ENCODE measurements at regions not wholly inside any gene's neighbourhood (a gene's known extent, or its start where the extent isn't known, plus 50 kb on each side); places are given as distances from the start of the nearest gene placed in this dataset.

- peaks cover 3% of the 10 kb centered on the region for H3K27me3 Mint-ChIP-seq (ENCODE audit: unreplicated experiment)
- H3K9me3 Mint-ChIP-seq (ENCODE audit: unreplicated experiment), result no peaks in the 10 kb centered on the region
- peaks cover 28% of the 10 kb centered on the region for H3K4me1 Mint-ChIP-seq (ENCODE audit: unreplicated experiment)
- DNase-seq (ENCODE audit: low spot score), result no peak
- H3K36me3 Mint-ChIP-seq (ENCODE audit: low read depth, unreplicated experiment), result no peaks in the 10 kb centered on the region
- H3K4me3 Mint-ChIP-seq (ENCODE audit: unreplicated experiment), result no peak overlapping the region
- TF ChIP-seq CTCF (IDR thresholded peaks at IDR 0.05; ENCODE audit: unreplicated experiment), result no peak
- no peak overlapping the region for H3K27ac Mint-ChIP-seq (ENCODE audit: unreplicated experiment)
Measured at GRCh38 chr15:63449731-63450130, 54.7 kb upstream of the USP3 start.

- Mint-ChIP-seq H3K9me3 (ENCODE audit: unreplicated experiment) (no peaks in the 10 kb centered on the region), H3K36me3 (ENCODE audit: low read depth, unreplicated experiment) (no peaks in the 10 kb centered on the region), H3K4me3 (ENCODE audit: unreplicated experiment) (no peak overlapping the region), H3K27me3 (ENCODE audit: unreplicated experiment) (peaks cover 3% of the 10 kb centered on the region), H3K4me1 (ENCODE audit: unreplicated experiment) (peaks cover 28% of the 10 kb centered on the region), H3K27ac (ENCODE audit: unreplicated experiment) (no peak overlapping the region)
- TF ChIP-seq CTCF (IDR thresholded peaks at IDR 0.05; ENCODE audit: unreplicated experiment), result no peak
- DNase-seq (ENCODE audit: low spot score), result no peak
Measured at GRCh38 chr15:63450884-63451225, 53.5 kb upstream of the USP3 start.

GRCh38 chr15:63451671-63452315 lies 52.6 kb upstream of the USP3 start:
- TF ChIP-seq CTCF (IDR thresholded peaks at IDR 0.05; ENCODE audit: unreplicated experiment), result no peak
- Mint-ChIP-seq H3K27ac (ENCODE audit: unreplicated experiment) (peak overlapping the region; percentile 77), H3K9me3 (ENCODE audit: unreplicated experiment) (no peaks in the 10 kb centered on the region), H3K4me1 (ENCODE audit: unreplicated experiment) (peaks cover 28% of the 10 kb centered on the region), H3K27me3 (ENCODE audit: unreplicated experiment) (peaks cover 3% of the 10 kb centered on the region), H3K4me3 (ENCODE audit: unreplicated experiment) (no peak overlapping the region), H3K36me3 (ENCODE audit: low read depth, unreplicated experiment) (no peaks in the 10 kb centered on the region)
- DNase-seq (ENCODE audit: low spot score), result no peak

- TF ChIP-seq CTCF (IDR thresholded peaks at IDR 0.05; ENCODE audit: unreplicated experiment), result no peak
- no peak overlapping the region for H3K27ac Mint-ChIP-seq (ENCODE audit: unreplicated experiment)
- H3K9me3 Mint-ChIP-seq (ENCODE audit: unreplicated experiment), result no peaks in the 10 kb centered on the region
- peaks cover 28% of the 10 kb centered on the region for H3K4me1 Mint-ChIP-seq (ENCODE audit: unreplicated experiment)
- no peaks in the 10 kb centered on the region for H3K36me3 Mint-ChIP-seq (ENCODE audit: low read depth, unreplicated experiment)
- H3K4me3 Mint-ChIP-seq (ENCODE audit: unreplicated experiment), result no peak overlapping the region
- peaks cover 3% of the 10 kb centered on the region for H3K27me3 Mint-ChIP-seq (ENCODE audit: unreplicated experiment)
- DNase-seq (ENCODE audit: low spot score), result no peak
Measured at GRCh38 chr15:63452552-63453136, 51.7 kb upstream of the USP3 start.

GRCh38 chr15:63453186-63453905 lies 51.0 kb upstream of the USP3 start:
- no peak for DNase-seq (ENCODE audit: low spot score)
- H3K4me1 Mint-ChIP-seq (ENCODE audit: unreplicated experiment), result peaks cover 28% of the 10 kb centered on the region
- peaks cover 3% of the 10 kb centered on the region for H3K27me3 Mint-ChIP-seq (ENCODE audit: unreplicated experiment)
- H3K27ac Mint-ChIP-seq (ENCODE audit: unreplicated experiment), result peak overlapping the region; percentile 92
- TF ChIP-seq CTCF (IDR thresholded peaks at IDR 0.05; ENCODE audit: unreplicated experiment), result no peak
- no peaks in the 10 kb centered on the region for H3K36me3 Mint-ChIP-seq (ENCODE audit: low read depth, unreplicated experiment)
- H3K9me3 Mint-ChIP-seq (ENCODE audit: unreplicated experiment), result no peaks in the 10 kb centered on the region
- no peak overlapping the region for H3K4me3 Mint-ChIP-seq (ENCODE audit: unreplicated experiment)
